Mesothelial cell of epicardium (in vitro differentiated cells): ENCODE measurements at regions not wholly inside any gene's neighbourhood (a gene's known extent, or its start where the extent isn't known, plus 50 kb on each side); places are given as distances from the start of the nearest gene placed in this dataset.

ENCODE experiments used
- DNase-seq, 2 experiments: peaks; one replicate each; pipeline ENCODE4 v3.0.0; 2021; ENCODE audit warnings: low spot score in 2 of 2; ENCODE audit not compliant: unreplicated experiment in 2 of 2
- H3K27ac Mint-ChIP-seq: 2 replicates; pipeline ENCODE4 v1.8.0; 2021; ENCODE audit warnings: mixed read lengths
- H3K27me3 Mint-ChIP-seq: 2 replicates; pipeline ENCODE4 v1.8.0; 2021; ENCODE audit warnings: low read depth, mixed read lengths
- H3K36me3 Mint-ChIP-seq: 2 replicates; pipeline ENCODE4 v1.8.0; 2021; ENCODE audit warnings: mixed read lengths
- H3K4me1 Mint-ChIP-seq: 2 replicates; pipeline ENCODE4 v1.8.0; 2021; ENCODE audit warnings: mixed read lengths
- H3K4me3 Mint-ChIP-seq: 2 replicates; pipeline ENCODE4 v1.8.0; 2021; ENCODE audit warnings: mild to moderate bottlenecking, moderate library complexity, mixed read lengths
- H3K9me3 Mint-ChIP-seq: 2 replicates; pipeline ENCODE4 v1.8.0; 2021; ENCODE audit warnings: mixed read lengths
- CTCF ChIP-seq: fragments of 200-600 bp; sonication (generic); IDR thresholded peaks from one replicate; pipeline ENCODE4 v1.5.0; 2021; ENCODE audit warnings: antibody characterized with exemption; ENCODE audit not compliant: unreplicated experiment

- no peak for TF ChIP-seq CTCF
- H3K27ac Mint-ChIP-seq = no peak overlapping the region
- H3K4me1 Mint-ChIP-seq = no peaks in the 10 kb centered on the region
- H3K9me3 Mint-ChIP-seq = peaks cover 4% of the 10 kb centered on the region
- no peak overlapping the region for H3K4me3 Mint-ChIP-seq
- no peak for DNase-seq
- H3K27me3 Mint-ChIP-seq = peaks cover 88% of the 10 kb centered on the region
- no peaks in the 10 kb centered on the region for H3K36me3 Mint-ChIP-seq
These were observed 136.1 kb upstream of the SNX19 start for GRCh38 chr11:131052367-131052766.

- no peak for TF ChIP-seq CTCF
- no peak overlapping the region for H3K4me3 Mint-ChIP-seq
- no peak overlapping the region for H3K27ac Mint-ChIP-seq
- no peaks in the 10 kb centered on the region for H3K36me3 Mint-ChIP-seq
- H3K9me3 Mint-ChIP-seq = no peaks in the 10 kb centered on the region
- no peaks in the 10 kb centered on the region for H3K4me1 Mint-ChIP-seq
- peaks cover 81% of the 10 kb centered on the region for H3K27me3 Mint-ChIP-seq
- DNase-seq = no peak
These were observed 139.8 kb upstream of the SNX19 start for GRCh38 chr11:131056036-131056435.

- H3K27ac Mint-ChIP-seq = no peak overlapping the region
These were observed 147.4 kb upstream of the SNX19 start for GRCh38 chr11:131063638-131064037.

GRCh38 chr11:131064373-131064991 lies 148.2 kb upstream of the SNX19 start:
- H3K9me3 Mint-ChIP-seq = no peaks in the 10 kb centered on the region

More at GRCh38 chr11:131063638-131064037, 147.4 kb upstream of the SNX19 start:
- Mint-ChIP-seq H3K4me3 (no peak overlapping the region), H3K4me1 (no peaks in the 10 kb centered on the region), H3K36me3 (no peaks in the 10 kb centered on the region), H3K9me3 (no peaks in the 10 kb centered on the region), H3K27me3 (peaks cover 70% of the 10 kb centered on the region)
- DNase-seq = no peak
- no peak for TF ChIP-seq CTCF

GRCh38 chr11:131065435-131066413 lies 149.4 kb upstream of the SNX19 start:
- H3K27me3 Mint-ChIP-seq = peaks cover 62% of the 10 kb centered on the region
- TF ChIP-seq CTCF = no peak
- H3K9me3 Mint-ChIP-seq = no peaks in the 10 kb centered on the region
- no peaks in the 10 kb centered on the region for H3K36me3 Mint-ChIP-seq
- H3K4me1 Mint-ChIP-seq = no peaks in the 10 kb centered on the region
- no peak overlapping the region for H3K4me3 Mint-ChIP-seq
- DNase-seq = no peak
- no peak overlapping the region for H3K27ac Mint-ChIP-seq

More at GRCh38 chr11:131064373-131064991, 148.2 kb upstream of the SNX19 start:
- Mint-ChIP-seq H3K36me3 (no peaks in the 10 kb centered on the region), H3K27me3 (peaks cover 64% of the 10 kb centered on the region), H3K4me1 (no peaks in the 10 kb centered on the region), H3K27ac (no peak overlapping the region), H3K4me3 (no peak overlapping the region)
- DNase-seq = peak; percentile 37 to 74
- peak; percentile 64 for TF ChIP-seq CTCF
